Endothelial cell of umbilical vein (primary cell): ENCODE measurements at regions not wholly inside any gene's neighbourhood (a gene's known extent, or its start where the extent isn't known, plus 50 kb on each side); places are given as distances from the start of the nearest gene placed in this dataset.

Source experiments
- CTCF ChIP-seq, 2 donors: IDR thresholded peaks; 1 replicate in 1 of 2; 2 replicates in 1 of 2; pipeline ENCODE4 v1.5.1; 2011; ENCODE audit warnings: low read length in 2 of 2, mild to moderate bottlenecking in 2 of 2, moderate library complexity in 2 of 2, control low read depth in 1 of 2, inconsistent platforms in 1 of 2, low read depth in 1 of 2; ENCODE audit not compliant: insufficient read depth in 1 of 2; ENCODE audit errors: extremely low read depth in 1 of 2
- EZH2 ChIP-seq: IDR thresholded peaks from 2 replicates; pipeline ENCODE4 v1.6.1; 2012; ENCODE audit warnings: borderline replicate concordance, low read depth, mild to moderate bottlenecking, moderate library complexity, low read length, inconsistent platforms; ENCODE audit not compliant: severe bottlenecking
- FOS ChIP-seq: IDR thresholded peaks from 2 replicates; pipeline ENCODE4 v1.6.1; 2011; ENCODE audit warnings: mild to moderate bottlenecking, low read length, moderate library complexity, borderline replicate concordance; ENCODE audit not compliant: insufficient read depth
- GATA2 ChIP-seq: IDR thresholded peaks from 2 replicates; pipeline ENCODE4 v1.7.0; 2011; ENCODE audit warnings: low read depth, mild to moderate bottlenecking, moderate library complexity, mixed read lengths, low read length; ENCODE audit not compliant: insufficient read length, insufficient read depth
- JUN ChIP-seq: IDR thresholded peaks from 2 replicates; pipeline ENCODE4 v1.6.1; 2011; ENCODE audit warnings: borderline replicate concordance, low read depth; ENCODE audit not compliant: insufficient read length, insufficient read depth
- MAX ChIP-seq: IDR thresholded peaks from 2 replicates; pipeline ENCODE4 v1.6.1; 2011; ENCODE audit not compliant: insufficient read depth, insufficient read length
- POLR2A ChIP-seq: IDR thresholded peaks from 2 replicates; pipeline ENCODE4 v1.6.1; 2012; ENCODE audit warnings: low read depth, mild to moderate bottlenecking, control low read depth, low read length
- POLR2AphosphoS5 ChIP-seq: IDR thresholded peaks from 2 replicates; pipeline ENCODE4 v1.6.1; 2012; ENCODE audit warnings: low read depth, mild to moderate bottlenecking, control low read depth, low read length, moderate library complexity; ENCODE audit not compliant: insufficient read depth

- TF ChIP-seq CTCF (IDR thresholded peaks at IDR 0.05; ENCODE audit: extremely low read depth in 1 of 2, insufficient read depth in 1 of 2, low read depth in 1 of 2, low read length in 2 of 2) (no peak), FOS (no peak), MAX (no peak), POLR2A (no peak), POLR2AphosphoS5 (no peak), EZH2 (no peak), JUN (no peak), GATA2 (no peak)
Measured at GRCh38 chr20:22060610-22061009, 355.1 kb downstream of the PAX1 start.
